ENCODE measurements at regions not wholly inside any gene's neighbourhood (a gene's known extent, or its start where the extent isn't known, plus 50 kb on each side); places are given as distances from the start of the nearest gene placed in this dataset.

DNA sequence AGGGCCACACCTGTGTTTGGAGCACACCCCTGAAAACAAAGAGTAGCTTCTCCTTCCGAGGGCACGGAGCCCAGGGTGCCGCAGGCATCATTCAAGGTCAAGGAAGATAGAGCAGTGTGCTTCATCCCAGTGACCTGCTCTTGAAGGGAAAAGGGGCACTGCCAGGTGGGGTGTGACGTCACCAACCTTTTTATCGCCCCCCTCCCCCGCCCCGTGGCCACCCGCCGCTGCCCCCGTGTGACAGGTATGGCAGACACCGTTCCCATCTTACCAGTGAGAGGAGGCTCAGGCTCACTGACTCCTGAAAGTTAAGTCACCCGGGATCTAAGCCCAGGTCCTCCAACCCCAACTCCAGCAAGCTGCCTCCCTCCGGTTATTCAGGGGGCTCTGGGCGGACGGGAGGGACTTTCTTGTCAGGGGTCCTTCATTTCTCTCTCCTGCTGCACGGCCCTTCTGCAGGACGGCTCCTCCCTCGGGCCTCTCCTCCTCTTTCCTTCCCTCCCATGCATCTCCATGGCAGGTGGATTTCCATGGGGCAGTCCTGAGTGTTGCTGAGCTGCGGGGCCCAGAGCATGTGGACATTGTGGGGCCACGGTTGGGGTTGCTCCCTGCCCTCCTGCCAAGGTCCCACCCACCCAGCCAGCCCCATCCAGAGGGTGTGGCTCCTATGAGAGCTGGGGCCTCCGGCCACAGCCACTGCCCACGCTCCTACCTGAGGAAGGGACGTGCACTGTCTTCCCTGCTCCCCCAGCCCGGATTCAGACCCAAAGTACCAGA, 114.1 kb upstream of the HDAC4 start:
- TF ChIP-seq, protein P1, sequence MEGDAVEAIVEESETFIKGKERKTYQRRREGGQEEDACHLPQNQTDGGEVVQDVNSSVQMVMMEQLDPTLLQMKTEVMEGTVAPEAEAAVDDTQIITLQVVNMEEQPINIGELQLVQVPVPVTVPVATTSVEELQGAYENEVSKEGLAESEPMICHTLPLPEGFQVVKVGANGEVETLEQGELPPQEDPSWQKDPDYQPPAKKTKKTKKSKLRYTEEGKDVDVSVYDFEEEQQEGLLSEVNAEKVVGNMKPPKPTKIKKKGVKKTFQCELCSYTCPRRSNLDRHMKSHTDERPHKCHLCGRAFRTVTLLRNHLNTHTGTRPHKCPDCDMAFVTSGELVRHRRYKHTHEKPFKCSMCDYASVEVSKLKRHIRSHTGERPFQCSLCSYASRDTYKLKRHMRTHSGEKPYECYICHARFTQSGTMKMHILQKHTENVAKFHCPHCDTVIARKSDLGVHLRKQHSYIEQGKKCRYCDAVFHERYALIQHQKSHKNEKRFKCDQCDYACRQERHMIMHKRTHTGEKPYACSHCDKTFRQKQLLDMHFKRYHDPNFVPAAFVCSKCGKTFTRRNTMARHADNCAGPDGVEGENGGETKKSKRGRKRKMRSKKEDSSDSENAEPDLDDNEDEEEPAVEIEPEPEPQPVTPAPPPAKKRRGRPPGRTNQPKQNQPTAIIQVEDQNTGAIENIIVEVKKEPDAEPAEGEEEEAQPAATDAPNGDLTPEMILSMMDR (IDR thresholded peaks at IDR 0.05): no peak
- TF ChIP-seq POLR2A (IDR thresholded peaks at IDR 0.05): no peak

All from stomach (tissue), 4 donors.